ENCODE measurements at regions not wholly inside any gene's neighbourhood (a gene's known extent, or its start where the extent isn't known, plus 50 kb on each side); places are given as distances from the start of the nearest gene placed in this dataset.

DNA sequence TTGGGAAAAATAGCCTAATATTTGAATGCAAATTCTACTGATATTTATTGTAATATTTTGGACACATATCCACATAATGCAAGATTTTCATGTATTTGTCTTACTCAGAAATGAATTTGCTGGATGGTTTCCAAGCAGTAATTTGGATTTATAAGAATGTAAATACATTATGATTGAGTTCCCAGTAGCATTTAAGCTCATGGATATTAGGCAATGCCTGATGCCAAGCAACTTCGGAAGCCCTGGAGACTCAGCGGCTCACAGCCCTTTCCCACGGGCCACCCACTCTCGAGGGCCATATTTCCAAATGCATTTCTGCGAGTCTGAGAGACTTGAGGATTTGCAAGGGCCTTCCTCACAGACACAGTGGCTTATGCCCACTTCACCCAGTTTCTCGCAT lies 62.1 kb upstream of the MYOCD start:
- Mint-ChIP-seq H3K27me3 (ENCODE audit: insufficient read depth, low read depth) (peaks cover 2% of the 10 kb centered on the region), H3K27ac (no peak overlapping the region), H3K36me3 (no peaks in the 10 kb centered on the region), H3K4me1 (peaks cover 3% of the 10 kb centered on the region), H3K4me3 (no peak overlapping the region), H3K9me3 (no peaks in the 10 kb centered on the region)
- H3K27me3 ChIP-seq, result no peaks in the 10 kb centered on the region
- H3K4me1 ChIP-seq, result no peaks in the 10 kb centered on the region
- H3K4me3 ChIP-seq, result no peak overlapping the region
- no peaks in the 10 kb centered on the region for H3K79me2 ChIP-seq (ENCODE audit: low read depth)
- no peak overlapping the region for H3K27ac ChIP-seq
- H3K4me2 ChIP-seq, result no peak overlapping the region
- DNase-seq (ENCODE audit: low spot score), result no peak
- TF ChIP-seq EZH2phosphoT487 (IDR thresholded peaks at IDR 0.05) (no peak), EZH2 (IDR thresholded peaks at IDR 0.05) (no peak)
- TF ChIP-seq, protein P1, sequence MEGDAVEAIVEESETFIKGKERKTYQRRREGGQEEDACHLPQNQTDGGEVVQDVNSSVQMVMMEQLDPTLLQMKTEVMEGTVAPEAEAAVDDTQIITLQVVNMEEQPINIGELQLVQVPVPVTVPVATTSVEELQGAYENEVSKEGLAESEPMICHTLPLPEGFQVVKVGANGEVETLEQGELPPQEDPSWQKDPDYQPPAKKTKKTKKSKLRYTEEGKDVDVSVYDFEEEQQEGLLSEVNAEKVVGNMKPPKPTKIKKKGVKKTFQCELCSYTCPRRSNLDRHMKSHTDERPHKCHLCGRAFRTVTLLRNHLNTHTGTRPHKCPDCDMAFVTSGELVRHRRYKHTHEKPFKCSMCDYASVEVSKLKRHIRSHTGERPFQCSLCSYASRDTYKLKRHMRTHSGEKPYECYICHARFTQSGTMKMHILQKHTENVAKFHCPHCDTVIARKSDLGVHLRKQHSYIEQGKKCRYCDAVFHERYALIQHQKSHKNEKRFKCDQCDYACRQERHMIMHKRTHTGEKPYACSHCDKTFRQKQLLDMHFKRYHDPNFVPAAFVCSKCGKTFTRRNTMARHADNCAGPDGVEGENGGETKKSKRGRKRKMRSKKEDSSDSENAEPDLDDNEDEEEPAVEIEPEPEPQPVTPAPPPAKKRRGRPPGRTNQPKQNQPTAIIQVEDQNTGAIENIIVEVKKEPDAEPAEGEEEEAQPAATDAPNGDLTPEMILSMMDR (IDR thresholded peaks at IDR 0.05), result no peak
- H3K9me3 ChIP-seq (ENCODE audit: low read depth), result no peaks in the 10 kb centered on the region
- no peaks in the 10 kb centered on the region for H3K36me3 ChIP-seq
- no peak overlapping the region for H3K9ac ChIP-seq
- no peaks in the 10 kb centered on the region for H4K20me1 ChIP-seq (ENCODE audit: low read depth)
- H2AFZ ChIP-seq (replicated peaks), result no peak overlapping the region
- no peaks in the 10 kb centered on the region for H3F3A ChIP-seq (ENCODE audit: low read depth)

GRCh38 chr17:12605222-12605621 lies 60.5 kb upstream of the MYOCD start:
- H3K9me3 ChIP-seq (ENCODE audit: low read depth), result no peaks in the 10 kb centered on the region
- no peaks in the 10 kb centered on the region for H3K36me3 ChIP-seq
- no peaks in the 10 kb centered on the region for H3K79me2 ChIP-seq (ENCODE audit: low read depth)
- no peaks in the 10 kb centered on the region for H3F3A ChIP-seq (ENCODE audit: low read depth)
- no peak overlapping the region for H3K4me2 ChIP-seq
- Mint-ChIP-seq H3K4me3 (no peak overlapping the region), H3K27me3 (ENCODE audit: insufficient read depth, low read depth) (peaks cover 2% of the 10 kb centered on the region), H3K9me3 (no peaks in the 10 kb centered on the region), H3K27ac (no peak overlapping the region), H3K4me1 (no peaks in the 10 kb centered on the region), H3K36me3 (no peaks in the 10 kb centered on the region)
- H2AFZ ChIP-seq (replicated peaks), result no peak overlapping the region
- H3K27ac ChIP-seq, result no peak overlapping the region
- H3K4me1 ChIP-seq, result no peaks in the 10 kb centered on the region
- no peaks in the 10 kb centered on the region for H4K20me1 ChIP-seq (ENCODE audit: low read depth)
- no peak overlapping the region for H3K4me3 ChIP-seq
- H3K9ac ChIP-seq, result no peak overlapping the region
- TF ChIP-seq, protein P1 (IDR thresholded peaks at IDR 0.05), result no peak
- TF ChIP-seq EZH2phosphoT487 (IDR thresholded peaks at IDR 0.05) (no peak), EZH2 (IDR thresholded peaks at IDR 0.05) (no peak)
- no peak for DNase-seq (ENCODE audit: low spot score)
- no peaks in the 10 kb centered on the region for H3K27me3 ChIP-seq

DNA sequence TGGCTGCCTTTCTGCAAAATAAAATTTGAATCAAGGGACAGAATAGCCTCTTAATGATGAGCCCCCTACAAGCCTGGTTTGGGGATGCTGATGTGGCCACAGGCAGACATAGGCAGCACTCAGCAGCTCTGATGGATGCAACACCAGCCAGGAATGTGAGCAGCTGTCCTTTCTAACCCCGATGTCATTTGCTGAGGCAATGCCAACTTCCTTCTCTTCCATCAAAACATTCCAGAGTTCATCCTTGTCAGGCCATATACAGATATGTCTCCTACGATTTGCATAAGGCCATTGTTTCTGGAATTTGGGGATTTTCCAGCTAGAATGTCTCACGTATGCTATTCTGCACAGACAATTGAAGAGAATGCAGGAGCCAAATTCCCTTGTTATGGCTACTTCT lies 52.1 kb upstream of the MYOCD start:
- Mint-ChIP-seq H3K36me3 (no peaks in the 10 kb centered on the region), H3K4me1 (no peaks in the 10 kb centered on the region), H3K27me3 (ENCODE audit: insufficient read depth, low read depth) (peaks cover 2% of the 10 kb centered on the region), H3K27ac (no peak overlapping the region), H3K9me3 (no peaks in the 10 kb centered on the region), H3K4me3 (no peak overlapping the region)
- no peak for DNase-seq (ENCODE audit: low spot score)
- Histone ChIP-seq H3K4me3 (no peak overlapping the region), H3F3A (ENCODE audit: low read depth) (no peaks in the 10 kb centered on the region), H4K20me1 (ENCODE audit: low read depth) (no peaks in the 10 kb centered on the region), H2AFZ (replicated peaks) (no peak overlapping the region), H3K9me3 (ENCODE audit: low read depth) (no peaks in the 10 kb centered on the region), H3K4me2 (no peak overlapping the region), H3K27ac (no peak overlapping the region), H3K4me1 (no peaks in the 10 kb centered on the region), H3K79me2 (ENCODE audit: low read depth) (no peaks in the 10 kb centered on the region), H3K36me3 (no peaks in the 10 kb centered on the region), H3K27me3 (no peaks in the 10 kb centered on the region), H3K9ac (no peak overlapping the region)
- TF ChIP-seq EZH2phosphoT487 (IDR thresholded peaks at IDR 0.05) (no peak), EZH2 (IDR thresholded peaks at IDR 0.05) (no peak)
- TF ChIP-seq, protein P1 (IDR thresholded peaks at IDR 0.05), result no peak

Data from neural progenitor cell (in vitro differentiated cells).